ENCODE measurements at regions not wholly inside any gene's neighbourhood (a gene's known extent, or its start where the extent isn't known, plus 50 kb on each side); places are given as distances from the start of the nearest gene placed in this dataset.

GRCh38 chr3:82938821-82939328 is 1177.4 kb upstream of the GBE1 start:
- no peak for DNase-seq

GRCh38 chr3:82927309-82928253 is 1166.1 kb upstream of the GBE1 start:
- DNase-seq: no peak

GRCh38 chr3:82891028-82891427 is 1129.6 kb upstream of the GBE1 start:
- DNase-seq: no peak

GRCh38 chr3:82883072-82883471 is 1121.6 kb upstream of the GBE1 start:
- no peak for DNase-seq

GRCh38 chr3:82875401-82875800 is 1114.0 kb upstream of the GBE1 start:
- DNase-seq: no peak

- no peak for DNase-seq
These were observed 1078.4 kb upstream of the GBE1 start for GRCh38 chr3:82839871-82840270.

- no peak for DNase-seq
These were observed 1072.7 kb upstream of the GBE1 start for GRCh38 chr3:82834098-82834497.

GRCh38 chr3:82824491-82824890 is 1063.0 kb upstream of the GBE1 start:
- DNase-seq: no peak

GRCh38 chr3:82816086-82816485 is 1054.6 kb upstream of the GBE1 start:
- no peak for DNase-seq

GRCh38 chr3:82815417-82816058 is 1054.1 kb upstream of the GBE1 start:
- no peak for DNase-seq

GRCh38 chr3:82814660-82815059 is 1053.2 kb upstream of the GBE1 start:
- DNase-seq: no peak

GRCh38 chr3:82807781-82808180 is 1046.3 kb upstream of the GBE1 start:
- no peak for DNase-seq

- DNase-seq: no peak
These were observed 1041.1 kb upstream of the GBE1 start for GRCh38 chr3:82802501-82802900.

GRCh38 chr3:82800248-82800647 is 1038.8 kb upstream of the GBE1 start:
- DNase-seq: no peak

- no peak for DNase-seq
These were observed 1035.3 kb upstream of the GBE1 start for GRCh38 chr3:82796765-82797164.

- DNase-seq: no peak
These were observed 1029.8 kb upstream of the GBE1 start for GRCh38 chr3:82791241-82791640.

GRCh38 chr3:82790307-82791097 is 1029.1 kb upstream of the GBE1 start:
- no peak for DNase-seq

- no peak for DNase-seq
These were observed 1021.7 kb upstream of the GBE1 start for GRCh38 chr3:82783194-82783593.

- DNase-seq: no peak
These were observed 1011.8 kb upstream of the GBE1 start for GRCh38 chr3:82773207-82773606.

- DNase-seq: no peak
These were observed 1003.1 kb upstream of the GBE1 start for GRCh38 chr3:82764521-82764920.

- DNase-seq: no peak
These were observed 1000.4 kb upstream of the GBE1 start for GRCh38 chr3:82761858-82762257.

GRCh38 chr3:82745544-82745943 is 984.1 kb upstream of the GBE1 start:
- no peak for DNase-seq

- no peak for DNase-seq
These were observed 981.8 kb upstream of the GBE1 start for GRCh38 chr3:82743196-82743595.

Measured in activated CD8-positive, alpha-beta memory T cell treated with anti-CD3 and anti-CD28 coated beads, Interleukin-2, amount 50 U/mL, for 48 hours (primary cell).